Loucy (cell line): ENCODE measurements at regions not wholly inside any gene's neighbourhood (a gene's known extent, or its start where the extent isn't known, plus 50 kb on each side); places are given as distances from the start of the nearest gene placed in this dataset.

ENCODE experiments used
- CTCF ChIP-seq: fragments of 200-600 bp; sonication (generic); conservative IDR thresholded peaks from 2 replicates; pipeline ENCODE4 v1.5.1; 2014; ENCODE audit warnings: mild to moderate bottlenecking, antibody characterized with exemption, low read length
- EZH2phosphoT487 ChIP-seq: fragments of 200-600 bp; IDR thresholded peaks from 2 replicates; pipeline ENCODE4 v1.6.1; 2018; ENCODE audit warnings: antibody characterized with exemption, mild to moderate bottlenecking, moderate library complexity, borderline replicate concordance

- TF ChIP-seq CTCF (no peak), EZH2phosphoT487 (no peak)
These were observed 59.8 kb upstream of the RCBTB2 start for GRCh38 chr13:48592688-48593049.
